SK-N-MC (cell line): ENCODE measurements at regions not wholly inside any gene's neighbourhood (a gene's known extent, or its start where the extent isn't known, plus 50 kb on each side); places are given as distances from the start of the nearest gene placed in this dataset.

ENCODE experiments used
- DNase-seq: peaks from one replicate; pipeline ENCODE4 v3.0.0-alpha.2; 2011; ENCODE audit warnings: low read depth, low spot score
- H3K27ac ChIP-seq: fragments of 200-600 bp; sonication (generic); 2 replicates; pipeline ENCODE4 v1.5.1; 2016; ENCODE audit warnings: mixed run types
- H3K36me3 ChIP-seq: fragments of 200-600 bp; sonication (generic); 2 replicates; pipeline ENCODE4 v1.6.1; 2017; ENCODE audit warnings: antibody characterized with exemption, low read length, mixed read lengths; ENCODE audit not compliant: insufficient read depth
- H3K4me3 ChIP-seq: fragments of 200-600 bp; sonication (generic); 2 replicates; pipeline ENCODE4 v1.5.1; 2016
- H3K9ac ChIP-seq: fragments of 200-600 bp; sonication (generic); 2 replicates; pipeline ENCODE4 v1.8.0; 2017; ENCODE audit warnings: mixed run types, mixed read lengths; ENCODE audit not compliant: insufficient read length
- H3K9me3 ChIP-seq: fragments of 200-600 bp; sonication (generic); 2 replicates; pipeline ENCODE4 v1.6.1; 2017; ENCODE audit warnings: low read depth, mild to moderate bottlenecking, antibody characterized with exemption, low read length, moderate library complexity, mixed read lengths
- EZH2 ChIP-seq: fragments of 200-600 bp; sonication (generic); IDR thresholded peaks from one replicate; pipeline ENCODE4 v1.6.1; 2017; ENCODE audit warnings: antibody characterized with exemption
- FOXP2 ChIP-seq: optimal IDR thresholded peaks from 2 replicates; pipeline ENCODE3; 2011; ENCODE audit warnings: mild to moderate bottlenecking, moderate library complexity; ENCODE audit not compliant: insufficient read depth; ENCODE audit errors: extremely low read length, control extremely low read depth
- POLR2AphosphoS5 ChIP-seq: IDR thresholded peaks from 2 replicates; pipeline ENCODE4 v1.6.1; 2012; ENCODE audit warnings: mild to moderate bottlenecking, low read depth, low read length, borderline replicate concordance

DNA sequence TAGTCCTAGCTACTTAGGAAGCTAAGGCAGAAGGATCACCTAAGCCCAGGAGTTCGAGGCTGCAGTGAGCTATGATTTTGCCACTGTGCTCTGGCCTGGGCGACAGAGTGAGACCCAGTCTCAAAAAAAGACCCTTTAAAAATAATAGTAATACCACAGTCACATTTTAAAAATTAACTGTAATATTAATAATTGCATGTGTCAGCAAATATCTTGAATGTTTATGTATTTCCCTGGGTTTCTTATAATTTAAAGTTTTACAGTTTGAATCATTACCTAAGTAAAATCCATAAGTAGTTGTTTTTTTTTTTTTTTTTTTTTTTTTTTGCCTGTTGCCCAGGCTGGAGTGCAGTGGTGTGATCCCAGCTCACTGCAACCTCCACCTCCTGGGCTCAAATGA is 69.2 kb downstream of the LYZL2 start:
- TF ChIP-seq FOXP2 (no peak), EZH2 (no peak), POLR2AphosphoS5 (no peak)

DNA sequence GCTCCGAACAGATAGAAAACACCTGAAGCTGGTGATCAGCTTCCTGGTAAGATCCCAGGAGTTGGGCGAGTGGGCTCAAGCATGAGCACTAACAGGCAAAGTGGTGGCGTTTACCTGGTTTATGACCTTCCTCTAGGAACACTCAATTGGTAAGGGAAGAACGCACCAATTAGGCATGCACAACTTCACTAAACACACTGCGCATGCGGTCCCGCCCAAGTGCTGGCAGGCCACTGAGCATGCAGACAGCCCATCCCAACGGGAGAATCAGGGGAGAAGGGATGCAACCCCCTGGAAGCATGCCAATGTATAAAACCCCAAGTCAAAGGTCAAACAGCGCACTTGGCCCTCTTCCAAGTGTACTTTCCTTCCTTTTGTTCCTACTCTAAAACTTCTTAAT is 70.4 kb downstream of the LYZL2 start:
- DNase-seq, result no peak
- no peaks in the 10 kb centered on the region for H3K36me3 ChIP-seq
- no peaks in the 10 kb centered on the region for H3K9me3 ChIP-seq
- no peak overlapping the region for H3K27ac ChIP-seq
- TF ChIP-seq POLR2AphosphoS5, result no peak
- no peak for TF ChIP-seq EZH2
- no peak for TF ChIP-seq FOXP2
- no peak overlapping the region for H3K4me3 ChIP-seq
- no peak overlapping the region for H3K9ac ChIP-seq

More for the DNA sequence above, 69.2 kb downstream of the LYZL2 start:
- H3K4me3 ChIP-seq, result no peak overlapping the region
- no peak overlapping the region for H3K27ac ChIP-seq
- no peak overlapping the region for H3K9ac ChIP-seq
- no peaks in the 10 kb centered on the region for H3K9me3 ChIP-seq
- no peaks in the 10 kb centered on the region for H3K36me3 ChIP-seq
- no peak for DNase-seq

DNA sequence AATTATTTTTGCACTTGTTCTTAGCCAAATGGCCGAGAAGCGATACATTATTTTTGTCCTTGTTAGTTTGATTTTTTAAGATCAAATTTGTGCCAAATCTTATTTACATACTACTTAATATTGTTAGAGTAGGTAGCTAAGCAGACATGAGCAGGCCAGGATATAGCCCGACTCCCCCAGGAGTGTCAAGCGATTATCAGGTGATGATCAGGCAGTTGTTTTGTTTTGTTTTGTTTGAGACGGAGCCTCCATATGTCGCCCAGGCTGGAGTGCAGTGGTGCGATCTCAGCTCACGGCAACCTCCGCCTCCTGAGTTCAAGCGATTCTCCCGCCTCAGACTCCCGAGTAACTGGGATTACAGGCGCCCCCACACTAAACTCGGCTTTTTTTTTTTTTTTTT is 71.1 kb downstream of the LYZL2 start:
- H3K9ac ChIP-seq, result no peak overlapping the region
- DNase-seq, result no peak
- no peak for TF ChIP-seq FOXP2
- TF ChIP-seq POLR2AphosphoS5, result no peak
- no peak for TF ChIP-seq EZH2
- H3K4me3 ChIP-seq, result no peak overlapping the region
- 0 out of 2 replicates have a peak overlapping the region, but pooled peaks have one; percentile 13 for H3K27ac ChIP-seq
- H3K9me3 ChIP-seq, result no peaks in the 10 kb centered on the region
- H3K36me3 ChIP-seq, result no peaks in the 10 kb centered on the region

DNA sequence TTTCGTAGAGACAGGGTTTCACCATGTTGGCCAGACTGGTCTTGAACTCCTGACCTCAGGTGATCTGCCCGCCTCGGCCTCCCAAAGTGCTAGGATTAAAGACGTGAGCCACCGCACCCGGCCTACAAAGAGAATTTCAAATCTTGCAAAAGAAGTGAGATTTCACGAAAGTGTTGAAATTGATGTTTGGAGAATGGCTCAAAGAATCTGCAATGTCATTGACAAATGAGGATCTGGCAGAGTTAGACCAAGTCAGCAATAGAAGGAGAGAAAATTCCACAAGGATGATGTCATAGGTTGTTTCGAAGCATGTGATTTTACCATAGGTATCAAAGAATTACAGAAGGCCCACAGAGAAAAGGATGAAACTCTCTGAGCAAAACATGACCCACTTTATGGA is 71.7 kb downstream of the LYZL2 start:
- H3K9me3 ChIP-seq, result no peaks in the 10 kb centered on the region
- no peaks in the 10 kb centered on the region for H3K36me3 ChIP-seq
- no peak overlapping the region for H3K4me3 ChIP-seq
- TF ChIP-seq EZH2 (no peak), POLR2AphosphoS5 (no peak), FOXP2 (no peak)
- H3K9ac ChIP-seq, result no peak overlapping the region
- no peak for DNase-seq
- 0 out of 2 replicates have a peak overlapping the region, but pooled peaks have one; percentile 13 for H3K27ac ChIP-seq

DNA sequence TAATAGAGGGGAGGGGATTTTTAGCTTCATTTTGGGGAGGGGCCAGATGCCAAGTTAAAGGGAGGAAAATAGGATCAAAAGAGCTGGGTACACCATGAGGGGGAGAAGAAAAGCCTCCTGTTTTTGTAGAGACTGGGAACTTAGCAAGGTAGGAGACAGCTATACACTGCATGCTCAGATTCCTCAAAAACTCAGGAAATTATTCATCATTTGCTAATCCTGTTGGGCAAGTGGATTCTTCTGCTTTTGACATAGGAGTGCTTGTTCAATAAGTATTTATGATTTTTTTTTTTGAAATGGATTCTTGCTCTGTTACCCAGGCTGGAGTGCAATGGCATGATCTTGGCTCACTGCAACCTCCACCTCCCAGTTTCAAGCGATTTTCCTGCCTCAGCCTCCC is 73.4 kb downstream of the LYZL2 start:
- DNase-seq, result no peak
- Histone ChIP-seq H3K4me3 (no peak overlapping the region), H3K27ac (no peak overlapping the region), H3K36me3 (no peaks in the 10 kb centered on the region), H3K9me3 (no peaks in the 10 kb centered on the region), H3K9ac (no peak overlapping the region)
- no peak for TF ChIP-seq POLR2AphosphoS5
- TF ChIP-seq FOXP2, result no peak
- TF ChIP-seq EZH2, result no peak

DNA sequence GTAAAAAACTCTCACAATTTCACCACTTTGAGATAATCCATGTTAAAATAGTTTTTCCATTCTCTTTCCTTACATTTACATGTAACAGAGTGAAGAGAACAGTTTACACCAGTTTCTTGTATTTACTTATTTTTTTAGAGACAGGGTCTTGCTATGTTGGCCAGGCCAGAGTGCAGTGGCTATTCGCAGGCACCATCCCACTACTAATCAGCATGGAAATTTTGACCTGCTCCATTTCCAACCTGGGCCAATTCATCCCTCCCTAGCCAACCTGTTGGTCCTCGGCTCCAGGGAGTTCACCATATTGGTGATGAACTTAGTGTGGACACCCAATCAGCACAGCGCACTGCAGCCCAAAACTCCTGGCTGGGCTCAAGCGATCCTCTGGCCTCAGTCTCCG is 74.1 kb downstream of the LYZL2 start:
- TF ChIP-seq POLR2AphosphoS5 (no peak), FOXP2 (no peak), EZH2 (no peak)
- no peak for DNase-seq
- Histone ChIP-seq H3K27ac (no peak overlapping the region), H3K9ac (no peak overlapping the region), H3K4me3 (no peak overlapping the region), H3K36me3 (no peaks in the 10 kb centered on the region), H3K9me3 (no peaks in the 10 kb centered on the region)

DNA sequence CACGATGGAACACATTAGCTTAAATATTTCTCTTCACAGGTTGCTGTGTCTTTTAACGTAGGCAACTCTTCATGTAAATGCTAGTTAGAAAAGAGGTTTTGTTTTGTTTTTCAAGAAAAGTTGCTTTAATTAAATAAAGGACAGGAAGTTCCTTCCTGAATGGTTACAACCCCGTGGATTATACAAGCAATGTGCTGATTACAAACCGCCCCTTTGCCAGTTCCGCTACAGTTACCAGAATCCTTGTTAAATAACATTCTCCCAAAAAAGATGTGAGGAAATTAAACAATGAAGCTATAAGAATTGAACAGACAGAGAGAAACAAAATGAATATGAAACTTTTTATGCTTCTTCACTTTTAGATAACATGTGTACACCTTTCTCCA is 75.1 kb downstream of the LYZL2 start:
- TF ChIP-seq FOXP2, result no peak
- no peak for TF ChIP-seq EZH2
- Histone ChIP-seq H3K36me3 (no peaks in the 10 kb centered on the region), H3K9me3 (no peaks in the 10 kb centered on the region), H3K9ac (no peak overlapping the region), H3K27ac (peak overlapping the region; percentile 79; the same call in 1 of the 2 replicates), H3K4me3 (no peak overlapping the region)
- DNase-seq, result no peak

DNA sequence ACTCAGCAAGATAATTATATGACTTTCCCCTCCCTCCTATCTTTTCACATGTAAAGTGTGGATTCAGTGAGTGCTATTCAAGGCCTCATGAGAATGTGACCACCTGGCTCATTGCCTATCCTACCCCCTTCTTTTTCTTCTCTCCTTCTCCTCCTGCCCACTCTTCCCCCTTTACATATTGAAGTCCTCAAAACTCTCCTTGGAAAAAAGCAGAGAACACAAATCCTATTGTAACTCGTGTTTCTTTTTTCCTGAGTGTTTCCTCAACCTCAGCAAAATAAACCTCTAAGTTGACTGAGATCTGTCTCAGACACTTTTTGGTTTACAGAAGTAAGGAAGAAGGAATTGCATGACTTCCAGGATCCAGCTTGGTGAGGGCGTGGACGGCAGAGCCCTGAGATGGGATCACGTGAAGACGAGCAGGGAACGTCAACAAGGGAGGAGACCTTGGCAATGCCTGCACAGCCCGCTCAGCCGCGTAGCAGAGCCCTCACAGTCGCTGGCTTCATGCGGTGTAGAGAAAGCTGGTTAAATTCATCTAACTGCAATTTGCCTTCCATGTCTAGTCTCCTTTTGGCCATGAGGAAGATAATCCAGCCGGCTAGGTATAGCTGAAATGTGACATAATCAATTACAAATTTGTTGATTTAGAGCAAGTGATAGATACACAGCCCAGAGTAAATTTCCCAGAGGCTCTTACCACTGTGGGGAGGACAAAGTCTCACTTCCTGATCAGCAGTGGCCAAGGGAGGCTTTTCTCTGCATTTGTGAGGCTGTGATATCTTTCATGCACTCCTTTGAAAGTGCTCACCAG is 75.7 kb downstream of the LYZL2 start:
- no peaks in the 10 kb centered on the region for H3K36me3 ChIP-seq
- DNase-seq, result no peak
- no peak overlapping the region for H3K9ac ChIP-seq
- no peaks in the 10 kb centered on the region for H3K9me3 ChIP-seq
- no peak for TF ChIP-seq EZH2
- TF ChIP-seq POLR2AphosphoS5, result peak; percentile 41; the same call in 1 of the 2 replicates
- H3K27ac ChIP-seq, result peak overlapping the region; percentile 79
- H3K4me3 ChIP-seq, result peak overlapping the region; percentile 52
